KBM-7 (cell line): ENCODE measurements at regions not wholly inside any gene's neighbourhood (a gene's known extent, or its start where the extent isn't known, plus 50 kb on each side); places are given as distances from the start of the nearest gene placed in this dataset.
"Not testable (repeated sequence)": the region's sequence is repeated elsewhere in the genome, so short reads cannot be mapped to it uniquely, and the experiment has no call there.

Experiments
- DNase-seq: peaks from one replicate; pipeline ENCODE4 v3.0.0-alpha.2; 2015
- in situ Hi-C: fragments of 300-500 bp; cut with MboI; formaldehyde crosslinking; loops from 2 replicates; pipeline ENCODE4 v1.14.3; 2020; ENCODE audit warnings: low sequenced_read_pairs, low pct_unique_long_range_greater_than_20kb, mixed read lengths

- DNase-seq = peak; percentile 58
- in situ Hi-C loops = loop anchor here (25.0 kb wide), 2 partner anchors 364 to 714 kb away; no protein-coding TSS in a partner anchor
Measured at GRCh38 chr22:49701380-49702067, 126.1 kb downstream of the BRD1 start.

GRCh38 chr22:49699928-49700498 lies 127.7 kb downstream of the BRD1 start:
- in situ Hi-C loops = loop anchor here (25.0 kb wide), 2 partner anchors 363 to 713 kb away; no protein-coding TSS in a partner anchor
- DNase-seq = no peak

- in situ Hi-C loops = no loop called here
- no peak for DNase-seq
Measured at GRCh38 chr22:49699476-49699875, 128.2 kb downstream of the BRD1 start.

- DNase-seq, in situ Hi-C loops: not testable (repeated sequence)
Measured at GRCh38 chr22:49698616-49699015, 129.1 kb downstream of the BRD1 start.

- DNase-seq = no peak
- in situ Hi-C loops = no loop called here
Measured at GRCh38 chr22:49697047-49697446, 130.6 kb downstream of the BRD1 start.

GRCh38 chr22:49694462-49695260 lies 133.0 kb downstream of the BRD1 start:
- DNase-seq = no peak
- in situ Hi-C loops = no loop called here

GRCh38 chr22:49693848-49694247 lies 133.8 kb downstream of the BRD1 start:
- DNase-seq = no peak
- in situ Hi-C loops = no loop called here

- no peak for DNase-seq
- in situ Hi-C loops = no loop called here
Measured at GRCh38 chr22:49693416-49693815, 134.3 kb downstream of the BRD1 start.

GRCh38 chr22:49692499-49693225 lies 135.0 kb downstream of the BRD1 start:
- in situ Hi-C loops = no loop called here
- DNase-seq = no peak

GRCh38 chr22:49691256-49691655 lies 136.4 kb downstream of the BRD1 start:
- in situ Hi-C loops = no loop called here

GRCh38 chr22:49690454-49690853 lies 137.2 kb downstream of the BRD1 start:
- DNase-seq = no peak
- in situ Hi-C loops = no loop called here

More at GRCh38 chr22:49691256-49691655, 136.4 kb downstream of the BRD1 start:
- no peak for DNase-seq

GRCh38 chr22:49689858-49690257 lies 137.8 kb downstream of the BRD1 start:
- in situ Hi-C loops = no loop called here

GRCh38 chr22:49689255-49689770 lies 138.4 kb downstream of the BRD1 start:
- no peak for DNase-seq
- in situ Hi-C loops = no loop called here

More at GRCh38 chr22:49689858-49690257, 137.8 kb downstream of the BRD1 start:
- DNase-seq = no peak

- no peak for DNase-seq
- in situ Hi-C loops = no loop called here
Measured at GRCh38 chr22:49688516-49689254, 139.0 kb downstream of the BRD1 start.

GRCh38 chr22:49687786-49688515 lies 139.7 kb downstream of the BRD1 start:
- no peak for DNase-seq
- in situ Hi-C loops = no loop called here

GRCh38 chr22:49687333-49687732 lies 140.3 kb downstream of the BRD1 start:
- DNase-seq = no peak
- in situ Hi-C loops = no loop called here

GRCh38 chr22:49686495-49687219 lies 141.0 kb downstream of the BRD1 start:
- DNase-seq = no peak
- in situ Hi-C loops = no loop called here
